ENCODE measurements at regions not wholly inside any gene's neighbourhood (a gene's known extent, or its start where the extent isn't known, plus 50 kb on each side); places are given as distances from the start of the nearest gene placed in this dataset.

DNA sequence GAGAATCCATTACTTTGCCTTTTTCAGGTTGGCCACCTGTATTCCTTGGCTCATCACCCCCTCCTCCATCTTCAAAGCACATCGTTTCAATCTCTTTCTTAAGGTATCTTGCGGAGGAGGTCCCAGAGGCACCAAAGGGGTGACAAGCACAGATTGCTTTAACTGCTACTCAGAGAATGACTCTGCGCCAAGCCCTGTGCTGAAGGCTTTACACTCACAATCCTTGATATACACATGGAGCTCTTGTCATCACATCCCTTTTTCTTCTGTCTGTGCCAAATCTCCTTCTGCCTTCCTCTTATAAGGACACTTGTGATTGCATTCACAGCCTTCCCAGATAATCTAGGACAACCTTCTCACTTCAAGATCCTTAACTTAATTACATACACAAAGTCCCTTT lies 134.7 kb upstream of the MAMLD1 start:
- Histone ChIP-seq H2AK5ac (ENCODE audit: insufficient read length, low read length) (no peak overlapping the region), H4K20me1 (ENCODE audit: control insufficient read depth, insufficient read depth, insufficient read length) (no peaks in the 10 kb centered on the region), H3K23me2 (ENCODE audit: insufficient read length, low read depth, low read length, poor library complexity, severe bottlenecking) (no peaks in the 10 kb centered on the region), H2BK5ac (ENCODE audit: insufficient read length, low read length) (no peak overlapping the region), H4K8ac (replicated peaks; ENCODE audit: insufficient read length, low read depth, low read length) (no peak overlapping the region), H4K91ac (ENCODE audit: insufficient read length, low read depth, low read length) (no peak overlapping the region), H3K4me2 (ENCODE audit: insufficient read depth, insufficient read length, low read length) (no peak overlapping the region), H2BK20ac (ENCODE audit: low read depth, low read length, poor library complexity, severe bottlenecking) (no peak overlapping the region), H3K27ac (ENCODE audit: insufficient read length, low read depth, low read length) (no peak overlapping the region), H2BK15ac (ENCODE audit: low read depth, low read length) (no peak overlapping the region), H3K23ac (ENCODE audit: insufficient read length, low read depth, low read length) (no peak overlapping the region), H3K4me1 (ENCODE audit: insufficient read depth, low read length) (no peaks in the 10 kb centered on the region), H3K9ac (ENCODE audit: extremely low read depth, insufficient read length, low read length) (no peak overlapping the region), H3K14ac (ENCODE audit: insufficient read depth, low read length) (no peak overlapping the region), H2AFZ (ENCODE audit: low read length) (no peak overlapping the region), H3K4ac (ENCODE audit: low read depth, low read length) (no peak overlapping the region), H3K9me3 (ENCODE audit: control insufficient read depth, low read depth, low read length) (no peaks in the 10 kb centered on the region), H3K79me1 (ENCODE audit: insufficient read depth, low read depth, low read length, poor library complexity, severe bottlenecking) (no peaks in the 10 kb centered on the region), H2BK12ac (ENCODE audit: insufficient read length, low read depth, low read length) (no peak overlapping the region), H3K79me2 (ENCODE audit: insufficient read depth, low read length) (no peaks in the 10 kb centered on the region), H3K18ac (ENCODE audit: insufficient read length, low read depth, low read length) (no peak overlapping the region), H4K5ac (ENCODE audit: insufficient read length, low read depth, low read length) (no peak overlapping the region), H3T11ph (ENCODE audit: low read length) (no peak overlapping the region), H2BK120ac (ENCODE audit: low read depth, low read length, poor library complexity, severe bottlenecking) (no peak overlapping the region), H3K56ac (ENCODE audit: insufficient read length, low read depth, low read length) (no peak overlapping the region), H3K27me3 (ENCODE audit: insufficient read depth, low read length) (peaks cover 5% of the 10 kb centered on the region; the same call in 1 of the 2 replicates)
- Mint-ChIP-seq H3K9me3 (peaks cover 71 to 80% of the 10 kb centered on the region in 2 experiments), H3K4me1 (peaks cover 13 to 23% of the 10 kb centered on the region in 2 experiments), H3K36me3 (ENCODE audit: insufficient read depth in 1 of 3, low read depth in 3 of 3) (peaks cover 0 to 3% (median 2%) of the 10 kb centered on the region in 3 experiments; a peak in 3 of 7 replicates), H3K27ac (no peak overlapping the region), H3K4me3 (no peak overlapping the region), H3K27me3 (ENCODE audit: low read depth) (peaks cover 66% of the 10 kb centered on the region)
- whole genome bisulfite sequencing (ENCODE audit: extremely low coverage, insufficient read length, low lambda C conversion rate), result no CpG with 5 or more reads among the region's 3 CpGs
- no peak for TF ChIP-seq CTCF (conservative IDR thresholded peaks at IDR 0.05)
- DNase-seq, result no peak
